NB4 (cell line): ENCODE measurements at regions not wholly inside any gene's neighbourhood (a gene's known extent, or its start where the extent isn't known, plus 50 kb on each side); places are given as distances from the start of the nearest gene placed in this dataset.

Experiments used
- DNase-seq: peaks from one replicate; pipeline ENCODE4 v3.0.0; 2010; ENCODE audit warnings: low read depth
- H3K4me3 ChIP-seq: one replicate; pipeline ENCODE4 v1.5.1; 2011; ENCODE audit warnings: mild to moderate bottlenecking, low read depth, low read length, moderate library complexity
- CTCF ChIP-seq: IDR thresholded peaks from one replicate; pipeline ENCODE4 v1.5.1; 2012; ENCODE audit warnings: low read depth, low read length
- MYC ChIP-seq: IDR thresholded peaks from 2 replicates; pipeline ENCODE4 v1.6.1; 2011; ENCODE audit warnings: low read depth, low read length
- POLR2A ChIP-seq: IDR thresholded peaks from 2 replicates; pipeline ENCODE4 v1.6.1; 2011; ENCODE audit warnings: mild to moderate bottlenecking; ENCODE audit not compliant: insufficient read length; ENCODE audit errors: extremely low read depth
- TF ChIP-seq, protein P1 (sequence below): IDR thresholded peaks from 2 replicates; pipeline ENCODE4 v1.6.1; 2011; ENCODE audit warnings: low read depth, low read length

DNA sequence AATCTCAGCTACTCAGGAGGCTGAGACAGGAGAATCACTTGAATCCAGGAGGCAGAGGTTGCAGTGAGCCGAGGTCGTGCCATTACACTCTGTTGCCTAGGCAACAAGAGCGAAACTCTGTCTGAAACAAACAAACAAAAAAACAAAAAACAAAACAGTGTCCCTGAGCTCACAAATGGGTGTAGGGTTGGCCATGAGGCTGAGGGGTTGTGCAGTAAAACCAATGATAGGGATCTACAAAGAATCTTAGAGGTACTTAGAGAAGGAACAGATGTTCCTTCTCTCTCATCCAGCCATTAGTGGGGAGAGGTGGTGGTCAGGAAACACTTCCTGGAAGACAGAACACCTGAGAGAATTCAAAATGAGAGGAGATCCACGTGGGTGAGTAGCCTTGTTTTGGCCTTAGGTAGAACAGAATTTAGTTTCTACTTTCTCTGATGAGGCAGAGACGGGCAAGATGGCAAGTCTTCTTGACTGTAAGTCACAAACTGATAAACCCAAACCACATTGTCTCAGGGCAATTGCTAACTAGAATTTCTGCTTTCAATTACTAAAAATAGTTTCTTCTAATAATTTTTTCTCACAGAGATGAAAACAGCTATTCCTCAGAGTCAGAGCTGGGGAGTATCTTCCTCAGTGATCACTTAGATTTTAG, 61.5 kb upstream of the PPM1B start:
- no peak for DNase-seq
- H3K4me3 ChIP-seq = no peak overlapping the region
- TF ChIP-seq POLR2A (no peak), CTCF (no peak), MYC (no peak)
- TF ChIP-seq, protein P1, sequence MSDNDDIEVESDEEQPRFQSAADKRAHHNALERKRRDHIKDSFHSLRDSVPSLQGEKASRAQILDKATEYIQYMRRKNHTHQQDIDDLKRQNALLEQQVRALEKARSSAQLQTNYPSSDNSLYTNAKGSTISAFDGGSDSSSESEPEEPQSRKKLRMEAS = no peak

- DNase-seq = peak; percentile 51
- H3K4me3 ChIP-seq = no peak overlapping the region
- TF ChIP-seq MYC (no peak), CTCF (no peak), POLR2A (no peak)
- TF ChIP-seq, protein P1 = no peak
These were observed 60.7 kb upstream of the PPM1B start for GRCh38 chr2:44107974-44108373.

GRCh38 chr2:44109166-44109565, 59.5 kb upstream of the PPM1B start:
- TF ChIP-seq CTCF (no peak), POLR2A (no peak), MYC (no peak)
- TF ChIP-seq, protein P1 = no peak
- no peak for DNase-seq
- no peak overlapping the region for H3K4me3 ChIP-seq

DNA sequence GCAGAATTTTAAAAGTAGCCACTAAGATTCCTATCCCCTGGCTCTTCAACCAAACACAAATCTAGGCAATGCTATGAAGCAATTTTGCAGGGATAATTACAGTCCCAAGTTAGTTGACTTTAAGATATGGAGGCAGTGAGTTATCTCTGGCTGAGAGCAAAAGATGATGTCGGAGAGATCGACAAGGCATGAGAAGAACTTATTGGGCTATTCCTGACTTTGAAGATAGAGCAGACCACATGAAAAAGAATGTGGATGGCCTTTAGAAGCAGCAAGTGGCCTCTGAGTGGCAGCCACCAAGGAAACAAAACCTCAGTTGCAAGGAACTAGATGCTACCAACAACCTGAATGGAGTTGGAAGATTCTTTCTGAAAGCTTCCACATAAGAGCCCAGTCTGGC, 58.2 kb upstream of the PPM1B start:
- TF ChIP-seq, protein P1 = no peak
- TF ChIP-seq MYC = no peak
- no peak for TF ChIP-seq POLR2A
- TF ChIP-seq CTCF = no peak
- DNase-seq = no peak
- no peak overlapping the region for H3K4me3 ChIP-seq

GRCh38 chr2:44112096-44112495, 56.6 kb upstream of the PPM1B start:
- no peak overlapping the region for H3K4me3 ChIP-seq
- DNase-seq = peak; percentile 71
- TF ChIP-seq POLR2A = no peak
- no peak for TF ChIP-seq CTCF
- TF ChIP-seq, protein P1 = 0 out of 2 replicates have a peak, but pooled peaks have one; percentile 20
- TF ChIP-seq MYC = no peak

DNA sequence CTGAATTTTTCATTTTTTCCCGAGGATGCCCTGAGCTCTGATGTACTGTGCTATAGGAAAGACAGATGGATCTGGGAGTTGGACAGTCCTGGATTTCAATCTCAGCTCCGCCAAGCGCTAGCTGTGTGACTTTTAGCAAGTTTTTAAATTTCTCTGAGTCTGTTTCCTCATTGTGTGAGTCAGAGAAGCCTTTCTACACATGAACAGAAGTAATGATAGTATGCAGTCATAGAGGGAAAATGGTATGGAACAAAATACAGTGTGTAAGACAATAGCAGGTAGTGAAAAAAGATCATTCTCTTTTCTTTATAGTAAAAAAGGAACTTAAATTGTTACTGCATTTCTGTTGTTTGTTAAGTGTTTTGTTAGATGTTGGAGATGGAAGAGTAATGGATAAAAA, 52.4 kb upstream of the PPM1B start:
- TF ChIP-seq CTCF = no peak
- TF ChIP-seq POLR2A = no peak
- TF ChIP-seq, protein P1 = no peak
- no peak for TF ChIP-seq MYC
- DNase-seq = no peak
- no peak overlapping the region for H3K4me3 ChIP-seq
